B cell (primary cell): ENCODE measurements at regions not wholly inside any gene's neighbourhood (a gene's known extent, or its start where the extent isn't known, plus 50 kb on each side); places are given as distances from the start of the nearest gene placed in this dataset.
A peak's percentile ranks its signal among the peaks of the same experiment; 100 is the strongest.

Source experiments
- ATAC-seq: fragments of 200-7000 bp; cut with Tn5 transposase; one replicate; pipeline ENCODE4 v1.10.0; 2021; ENCODE audit warnings: low read depth, mild to moderate bottlenecking, moderate number of reproducible peaks, moderate library complexity
- CTCF ChIA-PET: fragments of 350-600 bp; sonication (Branson Sonifier 250); formaldehyde crosslinking; loops from one replicate; lab custom pipeline; 2021; ENCODE audit warnings: antibody characterized with exemption, inconsistent platforms; lab: Charles Lee
- POLR2A ChIA-PET: fragments of 350-600 bp; sonication (Branson Sonifier 250); formaldehyde crosslinking; loops from one replicate; lab custom pipeline; 2021; ENCODE audit warnings: antibody characterized with exemption; lab: Charles Lee
- DNase-seq: peaks from one replicate; pipeline ENCODE4 v3.0.0; 2013
- H2AFZ ChIP-seq: 2 replicates; pipeline ENCODE4 v1.6.1; 2012; ENCODE audit warnings: mild to moderate bottlenecking, low read depth, low read length; ENCODE audit not compliant: insufficient read depth, poor library complexity, severe bottlenecking
- H3K27ac ChIP-seq, 2 donors: 1 replicate in 1 of 2; 2 replicates in 1 of 2; pipeline ENCODE4 v1.5.1; 2012 to 2013; ENCODE audit warnings: low read length in 2 of 2, mild to moderate bottlenecking in 2 of 2, moderate library complexity in 1 of 2
- H3K27me3 ChIP-seq, 4 experiments: fragments of 200-600 bp in 1 of 4; sonication (generic) in 1 of 4; replicated peaks in 1 of 4; 1 replicate in 2 of 4; 2 replicates in 2 of 4; pipeline versions ENCODE4 v1.6.1 to v1.7.0; 2013 to 2016; ENCODE audit warnings: low read length in 3 of 4, mild to moderate bottlenecking in 2 of 4, mixed read lengths in 1 of 4, moderate library complexity in 1 of 4; ENCODE audit not compliant: insufficient read depth in 4 of 4, control insufficient read depth in 3 of 4; ENCODE audit errors: control extremely low read depth in 1 of 4
- H3K36me3 ChIP-seq, 2 experiments: replicated peaks in 1 of 2; 1 replicate in 1 of 2; 2 replicates in 1 of 2; pipeline versions ENCODE4 v1.6.1 to v1.7.1; 2013; ENCODE audit warnings: low read length in 1 of 2; ENCODE audit not compliant: insufficient read depth in 2 of 2, control insufficient read depth in 1 of 2; ENCODE audit errors: control extremely low read depth in 1 of 2, extremely low read depth in 1 of 2
- H3K4me1 ChIP-seq, 2 donors: fragments of 200-600 bp in 1 of 2; sonication (generic) in 1 of 2; 1 replicate in 1 of 2; 2 replicates in 1 of 2; pipeline versions ENCODE4 v1.5.1 to v1.6.1; 2013 to 2017; ENCODE audit warnings: low read length in 2 of 2; ENCODE audit not compliant: control insufficient read depth in 2 of 2, insufficient read depth in 2 of 2
- H3K4me2 ChIP-seq: replicated peaks from 2 replicates; pipeline ENCODE3; 2012; ENCODE audit warnings: mild to moderate bottlenecking, low read depth, low read length; ENCODE audit not compliant: poor library complexity, severe bottlenecking
- H3K4me3 ChIP-seq, 5 experiments: fragments of 200-600 bp in 1 of 5; sonication (generic) in 1 of 5; 1 replicate in 3 of 5; 2 replicates in 2 of 5; pipeline versions ENCODE4 v1.5.1 to v1.7.0; 2011 to 2016; ENCODE audit warnings: low read length in 4 of 5, mild to moderate bottlenecking in 4 of 5, low read depth in 2 of 5, control low read depth in 1 of 5, moderate library complexity in 1 of 5; ENCODE audit not compliant: insufficient read depth in 1 of 5; ENCODE audit errors: control extremely low read depth in 1 of 5, extremely low read depth in 1 of 5
- H3K79me2 ChIP-seq: fragments of 200-600 bp; sonication (generic); one replicate; pipeline ENCODE4 v1.6.0; 2016; ENCODE audit warnings: low read length; ENCODE audit not compliant: control insufficient read depth, insufficient read depth
- H3K9ac ChIP-seq: fragments of 200-600 bp; sonication (generic); 2 replicates; pipeline ENCODE4 v1.6.1; 2017; ENCODE audit warnings: mild to moderate bottlenecking, low read length, moderate library complexity
- H3K9me3 ChIP-seq, 3 donors: one replicate each; pipeline versions ENCODE4 v1.6.1 to v1.7.1; 2013; ENCODE audit warnings: low read length in 2 of 3; ENCODE audit not compliant: control insufficient read depth in 2 of 3, insufficient read depth in 1 of 3; ENCODE audit errors: control extremely low read depth in 1 of 3
- H4K20me1 ChIP-seq: 2 replicates; pipeline ENCODE4 v1.6.0; 2012; ENCODE audit warnings: mild to moderate bottlenecking, low read length; ENCODE audit not compliant: insufficient read depth, control insufficient read depth, poor library complexity, severe bottlenecking
- H3K27ac Mint-ChIP-seq: one replicate; pipeline ENCODE4 v1.8.0; 2021; ENCODE audit warnings: mixed read lengths
- H3K27me3 Mint-ChIP-seq: one replicate; pipeline ENCODE4 v1.8.0; 2021; ENCODE audit warnings: mixed read lengths
- H3K4me1 Mint-ChIP-seq: one replicate; pipeline ENCODE4 v1.8.0; 2021; ENCODE audit warnings: mixed read lengths
- H3K4me3 Mint-ChIP-seq: one replicate; pipeline ENCODE4 v1.8.0; 2021; ENCODE audit warnings: mixed read lengths
- H3K9me3 Mint-ChIP-seq: one replicate; pipeline ENCODE4 v1.8.0; 2022; ENCODE audit warnings: mixed read lengths; ENCODE audit not compliant: insufficient read depth
- EZH2 ChIP-seq: IDR thresholded peaks from 2 replicates; pipeline ENCODE4 v1.6.1; 2012; ENCODE audit warnings: borderline replicate concordance, low read depth, mild to moderate bottlenecking, moderate library complexity, low read length; ENCODE audit not compliant: insufficient read depth, poor library complexity, severe bottlenecking
- WGBS: methylation state at CpG from one replicate; pipeline ENCODE4 v1.1.5; 2013; ENCODE audit warnings: missing lambda C conversion rate; ENCODE audit not compliant: insufficient coverage; 5-methylcytosine and 5-hydroxymethylcytosine counted together
- intact Hi-C: fragments of 100-400 bp; cut with micrococcal nuclease; formaldehyde crosslinking; loops from one replicate; pipeline ENCODE4 v1.10.0; 2022
- TF ChIP-seq, protein P1 (sequence below): fragments of 200-600 bp; IDR thresholded peaks from one replicate; pipeline ENCODE4 v1.8.0; 2022; ENCODE audit warnings: antibody characterized with exemption, mild to moderate bottlenecking

DNA sequence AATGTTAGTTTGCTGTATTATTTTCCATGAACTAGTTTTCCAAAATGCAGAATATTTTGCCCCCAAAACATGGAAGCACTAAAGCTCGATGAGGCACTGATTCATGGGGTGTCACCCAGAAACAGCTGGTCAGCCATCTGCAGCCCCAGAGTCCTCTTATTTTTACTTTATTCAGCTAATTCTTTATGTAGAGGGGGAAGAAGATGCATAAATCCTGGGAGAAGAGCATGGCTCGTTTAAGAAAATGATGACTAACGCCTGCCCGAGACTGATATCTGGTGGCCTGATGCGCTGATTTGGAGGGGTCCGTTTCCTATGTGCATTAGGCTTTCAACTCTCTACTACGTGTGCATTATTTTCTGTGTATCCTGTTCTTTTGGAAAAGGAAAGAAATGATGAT, 390.3 kb upstream of the MEF2C start:
- no peaks in the 10 kb centered on the region for H4K20me1 ChIP-seq
- Mint-ChIP-seq H3K27ac (peak overlapping the region; percentile 28), H3K4me3 (no peak overlapping the region), H3K9me3 (no peaks in the 10 kb centered on the region), H3K27me3 (no peaks in the 10 kb centered on the region), H3K4me1 (peaks cover 87% of the 10 kb centered on the region)
- ChIA-PET POLR2A (no interaction called here), CTCF (no interaction called here)
- no peaks in the 10 kb centered on the region for H3K27me3 ChIP-seq
- peaks cover 10% of the 10 kb centered on the region for H3K79me2 ChIP-seq
- H3K9me3 ChIP-seq = peaks cover 0 to 4% (median 0%) of the 10 kb centered on the region in 3 donors
- ATAC-seq (no peak), DNase-seq (no peak)
- H3K4me1 ChIP-seq = peaks cover 73 to 82% of the 10 kb centered on the region in 2 donors
- peak overlapping the region; percentile 53 to 85 for H3K27ac ChIP-seq
- TF ChIP-seq, protein P1, sequence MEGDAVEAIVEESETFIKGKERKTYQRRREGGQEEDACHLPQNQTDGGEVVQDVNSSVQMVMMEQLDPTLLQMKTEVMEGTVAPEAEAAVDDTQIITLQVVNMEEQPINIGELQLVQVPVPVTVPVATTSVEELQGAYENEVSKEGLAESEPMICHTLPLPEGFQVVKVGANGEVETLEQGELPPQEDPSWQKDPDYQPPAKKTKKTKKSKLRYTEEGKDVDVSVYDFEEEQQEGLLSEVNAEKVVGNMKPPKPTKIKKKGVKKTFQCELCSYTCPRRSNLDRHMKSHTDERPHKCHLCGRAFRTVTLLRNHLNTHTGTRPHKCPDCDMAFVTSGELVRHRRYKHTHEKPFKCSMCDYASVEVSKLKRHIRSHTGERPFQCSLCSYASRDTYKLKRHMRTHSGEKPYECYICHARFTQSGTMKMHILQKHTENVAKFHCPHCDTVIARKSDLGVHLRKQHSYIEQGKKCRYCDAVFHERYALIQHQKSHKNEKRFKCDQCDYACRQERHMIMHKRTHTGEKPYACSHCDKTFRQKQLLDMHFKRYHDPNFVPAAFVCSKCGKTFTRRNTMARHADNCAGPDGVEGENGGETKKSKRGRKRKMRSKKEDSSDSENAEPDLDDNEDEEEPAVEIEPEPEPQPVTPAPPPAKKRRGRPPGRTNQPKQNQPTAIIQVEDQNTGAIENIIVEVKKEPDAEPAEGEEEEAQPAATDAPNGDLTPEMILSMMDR = no peak
- TF ChIP-seq EZH2 = no peak
- intact Hi-C loops = loop anchor here (5.0 kb wide), 4 partner anchors 69 to 441 kb away; partner anchors contain the start of gene MEF2C
- no peaks in the 10 kb centered on the region for H3K36me3 ChIP-seq
- no peak overlapping the region for H3K9ac ChIP-seq
- H3K4me3 ChIP-seq = no peak overlapping the region
- H3K4me2 ChIP-seq = no peak overlapping the region
- WGBS = 100% methylated on average over 6 of the region's 7 CpGs
- H2AFZ ChIP-seq = no peak overlapping the region

DNA sequence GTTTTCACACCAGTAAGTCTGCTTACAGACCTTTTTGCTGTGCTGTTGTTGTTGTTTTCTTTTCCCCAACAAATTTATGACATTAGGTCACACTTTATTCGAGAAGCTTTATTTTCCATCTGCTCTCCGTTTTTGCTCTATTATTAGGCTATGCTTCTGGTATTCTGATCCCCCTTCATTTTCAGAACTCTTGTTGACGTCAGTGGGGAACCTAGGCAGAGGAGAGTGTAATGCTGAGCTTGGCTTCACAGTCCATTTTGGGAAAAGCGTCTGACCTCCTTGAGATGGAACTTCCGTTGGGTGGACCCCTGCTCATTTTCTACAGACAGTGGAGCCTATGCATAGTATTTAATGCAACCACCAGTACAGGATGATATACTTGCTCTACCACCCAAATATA, 387.9 kb upstream of the MEF2C start:
- Histone ChIP-seq H3K27me3 (no peaks in the 10 kb centered on the region), H3K4me2 (peak overlapping the region; percentile 59), H3K36me3 (no peaks in the 10 kb centered on the region), H3K4me1 (peaks cover 84 to 94% of the 10 kb centered on the region in 2 donors), H3K79me2 (peaks cover 6% of the 10 kb centered on the region), H2AFZ (peak overlapping the region; percentile 50), H3K4me3 (peak overlapping the region in 1 of 5 experiments; percentile 49), H3K9ac (peak overlapping the region; percentile 27), H4K20me1 (no peaks in the 10 kb centered on the region), H3K27ac (peak overlapping the region; percentile 53 to 85), H3K9me3 (peaks cover 0 to 4% (median 0%) of the 10 kb centered on the region in 3 donors)
- peak overlapping the region; percentile 59 for H3K4me3 Mint-ChIP-seq
- ChIA-PET CTCF (interaction anchor here (1.1 to 2.0 kb wide), 4 partner anchors 72 to 543 kb away, joined by 3 to 10 read pairs (median 4); no protein-coding TSS in a partner anchor), POLR2A (interaction anchor here (1.4 kb wide), 1 partner anchor 31 kb away, joined by 4 read pairs; no protein-coding TSS in a partner anchor)
- H3K27me3 Mint-ChIP-seq = no peaks in the 10 kb centered on the region
- TF ChIP-seq EZH2 = no peak
- TF ChIP-seq, protein P1 = no peak
- ATAC-seq (no peak), DNase-seq (no peak)
- H3K4me1 Mint-ChIP-seq = peaks cover 90% of the 10 kb centered on the region
- no peaks in the 10 kb centered on the region for H3K9me3 Mint-ChIP-seq
- intact Hi-C loops = loop anchor here (2.0 to 5.0 kb wide), 5 partner anchors 71 to 538 kb away; partner anchors contain the start of gene MEF2C
- peak overlapping the region; percentile 93 for H3K27ac Mint-ChIP-seq
- 35% methylated on average over 2 of the region's 5 CpGs for WGBS
